PFSK-1 (cell line): ENCODE measurements at regions not wholly inside any gene's neighbourhood (a gene's known extent, or its start where the extent isn't known, plus 50 kb on each side); places are given as distances from the start of the nearest gene placed in this dataset.

Experiments
- FOXP2 ChIP-seq: optimal IDR thresholded peaks from 2 replicates; pipeline ENCODE3; 2011; ENCODE audit warnings: borderline replicate concordance, control low read depth, inconsistent platforms; ENCODE audit not compliant: insufficient read depth; ENCODE audit errors: extremely low read length, extremely low read depth
- POLR2AphosphoS5 ChIP-seq: IDR thresholded peaks from 2 replicates; pipeline ENCODE4 v1.6.1; 2012; ENCODE audit warnings: low read depth, mild to moderate bottlenecking, control low read depth, low read length, moderate library complexity
- SIN3A ChIP-seq: IDR thresholded peaks from 2 replicates; pipeline ENCODE4 v1.6.1; 2012; ENCODE audit warnings: mild to moderate bottlenecking, low read length, moderate library complexity, borderline replicate concordance; ENCODE audit not compliant: insufficient read depth
- TAF1 ChIP-seq: IDR thresholded peaks from 2 replicates; pipeline ENCODE4 v1.6.1; 2012; ENCODE audit warnings: low read length, control low read depth, borderline replicate concordance; ENCODE audit not compliant: insufficient read depth
- TF ChIP-seq, protein P1 (sequence below), 2 experiments: IDR thresholded peaks; 2 replicates each; pipeline versions ENCODE4 v1.6.1 to v1.8.0; 2011 to 2012; ENCODE audit warnings: low read depth in 2 of 2, low read length in 2 of 2, control low read depth in 1 of 2, inconsistent platforms in 1 of 2, mild to moderate bottlenecking in 1 of 2, moderate library complexity in 1 of 2; ENCODE audit not compliant: insufficient read depth in 1 of 2

DNA sequence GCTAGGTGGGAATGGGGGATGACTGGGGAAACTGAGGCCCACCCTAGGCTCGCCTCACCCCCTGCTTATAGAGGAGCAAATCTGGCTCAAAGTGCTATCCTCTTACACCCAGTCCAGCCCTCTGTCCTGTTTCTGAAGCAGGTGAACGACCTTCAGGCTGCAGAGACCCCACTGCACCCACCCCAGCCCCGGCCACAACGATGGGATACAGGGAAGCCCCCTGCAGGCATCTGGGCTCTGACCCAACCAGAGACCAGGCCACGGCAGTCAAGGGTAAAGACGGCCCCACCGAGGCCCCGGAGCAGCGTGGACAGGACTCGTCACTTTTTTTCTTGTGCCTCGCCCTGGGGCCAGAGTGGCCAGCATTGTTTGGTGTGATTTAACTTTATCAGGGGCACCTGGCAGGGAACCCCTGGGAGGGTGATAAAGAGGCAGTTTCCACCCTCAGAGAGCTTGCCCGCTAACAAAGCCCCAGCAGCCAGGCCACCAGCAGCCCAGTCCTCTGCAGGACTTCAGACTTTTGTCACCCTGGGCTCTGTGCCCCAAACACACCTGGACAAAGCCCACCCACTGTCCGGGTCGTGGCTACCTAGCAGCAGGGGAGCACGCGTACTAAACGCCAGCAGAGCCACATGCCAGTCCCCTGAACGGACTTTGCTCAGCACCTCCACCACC lies 612.6 kb downstream of the TBC1D22A start:
- no peak for TF ChIP-seq TAF1
- TF ChIP-seq POLR2AphosphoS5, result no peak
- no peak for TF ChIP-seq SIN3A
- TF ChIP-seq FOXP2, result no peak
- TF ChIP-seq, protein P1, sequence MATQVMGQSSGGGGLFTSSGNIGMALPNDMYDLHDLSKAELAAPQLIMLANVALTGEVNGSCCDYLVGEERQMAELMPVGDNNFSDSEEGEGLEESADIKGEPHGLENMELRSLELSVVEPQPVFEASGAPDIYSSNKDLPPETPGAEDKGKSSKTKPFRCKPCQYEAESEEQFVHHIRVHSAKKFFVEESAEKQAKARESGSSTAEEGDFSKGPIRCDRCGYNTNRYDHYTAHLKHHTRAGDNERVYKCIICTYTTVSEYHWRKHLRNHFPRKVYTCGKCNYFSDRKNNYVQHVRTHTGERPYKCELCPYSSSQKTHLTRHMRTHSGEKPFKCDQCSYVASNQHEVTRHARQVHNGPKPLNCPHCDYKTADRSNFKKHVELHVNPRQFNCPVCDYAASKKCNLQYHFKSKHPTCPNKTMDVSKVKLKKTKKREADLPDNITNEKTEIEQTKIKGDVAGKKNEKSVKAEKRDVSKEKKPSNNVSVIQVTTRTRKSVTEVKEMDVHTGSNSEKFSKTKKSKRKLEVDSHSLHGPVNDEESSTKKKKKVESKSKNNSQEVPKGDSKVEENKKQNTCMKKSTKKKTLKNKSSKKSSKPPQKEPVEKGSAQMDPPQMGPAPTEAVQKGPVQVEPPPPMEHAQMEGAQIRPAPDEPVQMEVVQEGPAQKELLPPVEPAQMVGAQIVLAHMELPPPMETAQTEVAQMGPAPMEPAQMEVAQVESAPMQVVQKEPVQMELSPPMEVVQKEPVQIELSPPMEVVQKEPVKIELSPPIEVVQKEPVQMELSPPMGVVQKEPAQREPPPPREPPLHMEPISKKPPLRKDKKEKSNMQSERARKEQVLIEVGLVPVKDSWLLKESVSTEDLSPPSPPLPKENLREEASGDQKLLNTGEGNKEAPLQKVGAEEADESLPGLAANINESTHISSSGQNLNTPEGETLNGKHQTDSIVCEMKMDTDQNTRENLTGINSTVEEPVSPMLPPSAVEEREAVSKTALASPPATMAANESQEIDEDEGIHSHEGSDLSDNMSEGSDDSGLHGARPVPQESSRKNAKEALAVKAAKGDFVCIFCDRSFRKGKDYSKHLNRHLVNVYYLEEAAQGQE (IDR thresholded peaks at IDR 0.05; ENCODE audit: insufficient read depth in 1 of 2, low read depth in 2 of 2, low read length in 2 of 2), result no peak
